GM13977 (cell line): ENCODE measurements at regions not wholly inside any gene's neighbourhood (a gene's known extent, or its start where the extent isn't known, plus 50 kb on each side); places are given as distances from the start of the nearest gene placed in this dataset.

Source experiments
- DNase-seq: peaks from one replicate; pipeline ENCODE4 v3.0.0; 2012; ENCODE audit warnings: low spot score
- in situ Hi-C: fragments of 300-500 bp; cut with MboI; formaldehyde crosslinking; loops from one replicate; pipeline ENCODE4 v1.12.0; 2022; ENCODE audit warnings: low sequenced_read_pairs, low pct_unique_long_range_greater_than_20kb, mixed read lengths, inconsistent platforms; ENCODE audit not compliant: unreplicated experiment
- TF ChIP-seq, protein P1 (sequence below): IDR thresholded peaks from 2 replicates; pipeline ENCODE4 v1.5.1; 2012; ENCODE audit warnings: mild to moderate bottlenecking, control low read depth; ENCODE audit not compliant: insufficient read depth; ENCODE audit errors: extremely low read depth, missing control alignments

DNA sequence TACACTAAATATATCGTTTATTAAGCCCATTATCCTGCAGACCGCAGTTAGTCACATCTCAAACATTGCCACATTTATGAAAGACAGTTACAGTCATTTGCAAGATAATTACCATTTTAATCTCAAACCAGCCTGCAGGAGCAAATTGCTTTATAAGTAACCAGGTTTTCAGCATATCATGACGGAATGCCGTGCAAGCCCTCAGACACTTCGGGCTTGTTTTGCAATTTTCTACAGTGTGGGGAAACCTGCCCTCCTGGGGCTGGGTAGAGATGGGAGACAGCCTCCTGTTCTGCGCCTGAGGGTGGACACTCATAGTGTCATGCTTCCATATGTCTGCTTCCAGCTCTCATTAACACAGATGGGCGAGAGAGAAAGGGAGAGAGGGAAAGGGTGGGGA, 563.9 kb downstream of the NPHP4 start:
- TF ChIP-seq, protein P1, sequence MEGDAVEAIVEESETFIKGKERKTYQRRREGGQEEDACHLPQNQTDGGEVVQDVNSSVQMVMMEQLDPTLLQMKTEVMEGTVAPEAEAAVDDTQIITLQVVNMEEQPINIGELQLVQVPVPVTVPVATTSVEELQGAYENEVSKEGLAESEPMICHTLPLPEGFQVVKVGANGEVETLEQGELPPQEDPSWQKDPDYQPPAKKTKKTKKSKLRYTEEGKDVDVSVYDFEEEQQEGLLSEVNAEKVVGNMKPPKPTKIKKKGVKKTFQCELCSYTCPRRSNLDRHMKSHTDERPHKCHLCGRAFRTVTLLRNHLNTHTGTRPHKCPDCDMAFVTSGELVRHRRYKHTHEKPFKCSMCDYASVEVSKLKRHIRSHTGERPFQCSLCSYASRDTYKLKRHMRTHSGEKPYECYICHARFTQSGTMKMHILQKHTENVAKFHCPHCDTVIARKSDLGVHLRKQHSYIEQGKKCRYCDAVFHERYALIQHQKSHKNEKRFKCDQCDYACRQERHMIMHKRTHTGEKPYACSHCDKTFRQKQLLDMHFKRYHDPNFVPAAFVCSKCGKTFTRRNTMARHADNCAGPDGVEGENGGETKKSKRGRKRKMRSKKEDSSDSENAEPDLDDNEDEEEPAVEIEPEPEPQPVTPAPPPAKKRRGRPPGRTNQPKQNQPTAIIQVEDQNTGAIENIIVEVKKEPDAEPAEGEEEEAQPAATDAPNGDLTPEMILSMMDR = no peak
- in situ Hi-C loops = no loop called here
- no peak for DNase-seq

DNA sequence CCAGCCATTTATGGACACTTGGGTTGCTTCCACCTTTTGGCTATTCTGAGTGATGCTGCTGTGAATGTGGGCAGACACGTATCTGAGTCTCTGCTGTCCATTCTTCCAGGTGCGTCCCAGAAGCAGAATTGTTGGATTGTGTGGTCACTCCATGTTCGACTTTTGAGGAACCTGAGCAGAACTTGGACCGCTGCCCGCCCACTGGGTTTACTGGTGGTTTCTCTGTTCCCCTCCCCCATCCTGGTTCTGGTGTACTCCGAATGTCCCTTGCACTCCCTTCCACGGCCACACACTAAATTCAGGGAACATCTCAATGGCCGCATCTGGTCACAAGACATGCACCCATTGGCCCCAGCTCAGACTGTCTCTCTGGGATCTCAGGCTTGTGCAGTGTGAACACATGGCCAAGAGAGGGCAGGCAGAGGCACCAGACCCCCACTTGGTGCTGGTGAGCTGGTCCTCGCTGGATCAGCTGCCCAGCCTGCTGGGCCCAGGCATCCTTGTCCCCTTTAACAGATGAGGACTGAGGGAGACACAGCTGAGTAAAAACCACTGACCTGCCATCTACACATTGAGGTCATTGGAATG, 565.1 kb downstream of the NPHP4 start:
- in situ Hi-C loops = no loop called here
- no peak for DNase-seq

DNA sequence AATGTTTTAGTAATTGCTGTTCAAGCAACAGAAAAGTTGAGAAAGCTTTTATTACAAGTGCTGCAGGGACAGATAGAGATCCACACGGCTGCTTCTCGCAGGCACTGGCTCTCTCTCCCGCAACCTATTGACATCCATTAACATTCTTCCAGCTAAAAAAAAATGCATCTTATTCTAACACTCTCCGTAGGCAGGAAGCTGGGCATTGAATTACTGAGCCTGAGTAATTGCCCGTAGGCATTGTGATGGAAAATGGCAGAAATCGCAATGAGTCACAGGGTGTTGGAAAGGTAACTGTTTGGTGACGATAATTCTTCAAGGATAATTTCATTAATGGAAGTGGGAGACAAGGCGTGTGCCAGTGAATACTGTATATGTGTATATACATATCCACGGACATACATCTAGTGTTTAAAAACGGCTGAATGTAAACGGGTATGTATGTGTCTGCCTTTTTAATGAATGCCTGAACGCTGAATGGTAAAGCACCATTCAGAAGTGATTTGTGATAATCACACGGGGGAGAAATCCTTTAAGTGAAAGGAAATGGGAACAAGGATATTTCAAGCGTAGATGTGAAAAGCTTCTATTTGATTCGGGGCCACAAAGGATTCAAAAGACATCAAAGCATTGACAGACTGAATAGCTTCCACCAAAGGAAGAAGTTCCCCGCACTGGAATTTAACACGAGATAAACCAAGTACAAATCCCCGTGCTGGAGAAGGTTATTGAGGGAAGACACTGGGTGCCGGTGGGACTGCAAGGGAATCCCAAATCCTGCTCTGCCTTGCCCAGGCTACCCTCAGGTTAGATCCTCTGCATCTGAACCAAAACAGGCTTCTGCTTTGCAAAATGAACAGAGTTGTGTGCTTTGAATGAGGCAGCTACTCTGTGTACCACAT, 567.2 kb downstream of the NPHP4 start:
- in situ Hi-C loops = no loop called here
- TF ChIP-seq, protein P1 = no peak
- DNase-seq = no peak

More for the DNA sequence above, 565.1 kb downstream of the NPHP4 start:
- TF ChIP-seq, protein P1 = no peak

DNA sequence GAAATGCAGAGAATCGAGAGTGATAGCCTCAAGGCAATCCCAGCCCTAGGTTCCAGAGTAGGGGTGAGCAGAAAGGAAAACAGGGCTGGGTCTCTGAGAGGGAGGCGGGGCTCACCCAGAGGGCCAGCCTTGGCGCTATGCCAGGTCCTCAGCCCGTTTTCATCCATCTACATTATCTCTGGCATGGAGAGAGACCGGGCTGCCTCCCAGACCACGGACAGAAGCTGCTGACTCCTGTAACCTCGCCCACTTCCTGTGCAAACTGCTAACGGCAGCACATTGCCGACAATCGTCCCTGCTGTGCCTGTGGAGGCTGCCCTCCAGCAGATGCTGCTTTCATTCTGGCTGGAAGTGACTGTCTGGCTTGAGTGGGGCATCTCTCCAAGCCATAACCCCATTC, 569.1 kb downstream of the NPHP4 start:
- TF ChIP-seq, protein P1 = no peak
- no peak for DNase-seq
- in situ Hi-C loops = no loop called here

DNA sequence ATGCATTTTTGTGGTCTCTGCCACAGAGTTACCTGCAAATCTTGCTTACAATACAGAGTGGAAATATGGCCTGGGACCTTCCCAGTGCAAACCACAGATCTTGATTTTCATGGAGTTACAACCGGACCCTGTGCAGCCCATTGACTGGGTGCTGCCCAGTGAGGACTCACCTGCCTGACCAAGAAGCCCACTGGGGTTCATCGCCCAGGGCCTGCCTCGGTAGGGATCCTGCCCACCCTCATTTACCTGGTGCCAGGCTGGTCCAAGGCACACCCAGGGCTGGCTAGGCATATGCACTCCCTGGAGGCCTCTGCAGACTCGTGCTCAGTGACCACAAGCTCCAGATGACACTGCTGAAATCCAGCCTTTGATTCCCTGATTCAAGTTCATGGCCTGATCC, 572.7 kb downstream of the NPHP4 start:
- TF ChIP-seq, protein P1 = no peak

DNA sequence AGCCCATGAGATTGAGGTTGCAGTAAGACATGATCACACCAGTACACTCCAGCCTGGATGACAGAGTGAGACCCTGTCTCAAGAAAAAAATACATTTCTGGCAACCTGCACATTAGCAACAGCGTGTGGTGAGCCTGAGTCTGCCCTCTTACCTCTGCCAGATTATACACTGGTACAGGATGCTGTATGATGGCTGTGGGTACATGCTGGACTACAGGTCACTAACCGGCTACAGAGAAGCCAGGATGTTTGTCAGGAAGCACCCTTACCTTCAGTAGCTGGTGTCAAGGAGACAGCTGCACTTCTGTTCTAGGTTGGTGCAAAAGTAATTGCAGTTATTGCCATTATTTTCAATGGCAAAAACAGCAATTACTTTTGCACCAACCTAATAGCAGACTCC, 575.7 kb downstream of the NPHP4 start:
- no peak for DNase-seq
- in situ Hi-C loops = no loop called here

More for the DNA sequence above, 572.7 kb downstream of the NPHP4 start:
- in situ Hi-C loops = no loop called here
- DNase-seq = no peak

More for the DNA sequence above, 575.7 kb downstream of the NPHP4 start:
- TF ChIP-seq, protein P1 = no peak
